ENCODE measurements at regions not wholly inside any gene's neighbourhood (a gene's known extent, or its start where the extent isn't known, plus 50 kb on each side); places are given as distances from the start of the nearest gene placed in this dataset.

DNA sequence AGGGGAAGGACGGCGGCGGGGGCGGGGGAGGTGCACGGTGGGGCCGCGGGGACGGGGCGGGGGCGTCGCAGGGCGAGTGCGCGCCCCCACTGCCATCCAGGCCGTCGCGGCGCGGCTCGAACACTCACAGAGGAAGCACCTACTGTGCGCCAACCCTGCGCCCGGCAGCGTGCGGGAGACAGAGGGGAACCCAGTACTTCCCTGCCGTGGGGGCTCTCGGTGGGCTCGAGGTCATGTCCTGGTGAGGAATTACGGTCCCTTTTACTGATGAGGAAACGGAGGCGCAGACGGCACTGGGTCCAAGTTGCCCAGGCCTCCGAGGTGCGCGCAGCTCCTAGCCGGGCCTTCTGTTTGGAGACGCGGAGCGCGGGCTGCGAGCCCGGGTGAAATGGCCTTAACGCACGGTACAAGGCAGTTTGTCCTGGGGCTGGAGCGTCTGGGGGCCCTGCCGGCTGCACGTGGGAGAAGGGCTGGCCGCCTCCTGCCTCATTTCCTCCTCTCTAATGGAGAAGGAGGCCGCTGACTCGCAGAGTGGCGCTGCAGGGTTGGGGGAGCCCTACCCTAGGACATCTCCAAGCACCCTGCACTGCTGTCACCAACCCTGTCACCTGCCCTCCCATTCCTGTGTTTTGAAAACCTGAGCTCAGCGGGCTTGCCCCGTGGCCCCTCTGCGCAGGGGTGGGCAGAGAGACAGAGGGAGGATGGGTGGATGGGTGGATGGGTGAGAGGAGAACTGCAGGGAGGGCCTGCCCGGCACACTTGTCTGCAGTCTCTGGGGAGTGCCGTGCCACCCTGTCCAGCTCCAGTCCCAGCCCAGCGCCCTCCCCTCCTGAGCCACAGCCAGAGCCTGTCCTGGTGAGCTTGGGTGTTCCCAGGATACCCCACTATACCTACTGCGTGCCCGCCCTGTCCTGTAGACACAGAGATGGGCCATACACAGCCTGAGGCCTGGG lies 106.0 kb downstream of the ADRA2C start:
- H3K27me3 ChIP-seq: peaks cover 48 to 54% (median 51%) of the 10 kb centered on the region in 3 donors
- no peaks in the 10 kb centered on the region for H3K36me3 ChIP-seq
- no peak overlapping the region for H3K27ac ChIP-seq
- no peak for TF ChIP-seq POLR2A (IDR thresholded peaks at IDR 0.05)
- TF ChIP-seq, protein P1, sequence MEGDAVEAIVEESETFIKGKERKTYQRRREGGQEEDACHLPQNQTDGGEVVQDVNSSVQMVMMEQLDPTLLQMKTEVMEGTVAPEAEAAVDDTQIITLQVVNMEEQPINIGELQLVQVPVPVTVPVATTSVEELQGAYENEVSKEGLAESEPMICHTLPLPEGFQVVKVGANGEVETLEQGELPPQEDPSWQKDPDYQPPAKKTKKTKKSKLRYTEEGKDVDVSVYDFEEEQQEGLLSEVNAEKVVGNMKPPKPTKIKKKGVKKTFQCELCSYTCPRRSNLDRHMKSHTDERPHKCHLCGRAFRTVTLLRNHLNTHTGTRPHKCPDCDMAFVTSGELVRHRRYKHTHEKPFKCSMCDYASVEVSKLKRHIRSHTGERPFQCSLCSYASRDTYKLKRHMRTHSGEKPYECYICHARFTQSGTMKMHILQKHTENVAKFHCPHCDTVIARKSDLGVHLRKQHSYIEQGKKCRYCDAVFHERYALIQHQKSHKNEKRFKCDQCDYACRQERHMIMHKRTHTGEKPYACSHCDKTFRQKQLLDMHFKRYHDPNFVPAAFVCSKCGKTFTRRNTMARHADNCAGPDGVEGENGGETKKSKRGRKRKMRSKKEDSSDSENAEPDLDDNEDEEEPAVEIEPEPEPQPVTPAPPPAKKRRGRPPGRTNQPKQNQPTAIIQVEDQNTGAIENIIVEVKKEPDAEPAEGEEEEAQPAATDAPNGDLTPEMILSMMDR (IDR thresholded peaks at IDR 0.05 in 4 of 5, conservative IDR thresholded peaks at IDR 0.05 in 1 of 5): no peak
- DNase-seq: no peak
- in situ Hi-C loops (cut with MboI; ENCODE audit: low sequenced_read_pairs in 4 of 4): no loop called here
- no peaks in the 10 kb centered on the region for H3K4me1 ChIP-seq
- intact Hi-C loops (cut with DNase I; ENCODE audit: low total_unique reads): no loop called here
- ATAC-seq: no peak
- no peak overlapping the region for H3K4me3 ChIP-seq
- no peaks in the 10 kb centered on the region for H3K9me3 ChIP-seq

DNA sequence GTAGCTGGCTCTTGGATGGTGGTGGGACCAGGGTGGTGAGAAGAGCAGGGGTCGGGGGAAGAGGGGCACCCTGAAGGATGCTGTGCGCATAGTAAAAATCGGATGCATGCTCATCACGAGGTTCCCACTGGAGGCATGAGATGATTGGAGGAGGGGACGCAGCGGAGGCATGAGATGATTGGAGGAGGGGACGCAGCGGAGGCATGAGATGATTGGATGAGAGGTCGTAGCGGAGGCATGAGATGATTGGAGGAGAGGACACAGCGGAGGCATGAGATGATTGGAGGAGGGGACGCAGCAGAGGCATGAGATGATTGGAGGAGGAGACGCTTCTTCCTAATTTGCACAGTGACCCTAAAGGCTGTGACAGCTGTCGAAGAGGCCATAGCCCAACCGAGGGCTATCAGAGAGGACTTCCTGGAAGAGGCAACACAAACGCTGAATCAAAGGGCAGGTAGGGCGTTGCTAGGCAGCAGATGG lies 106.7 kb downstream of the ADRA2C start:
- Histone ChIP-seq H3K27ac (no peak overlapping the region), H3K4me3 (no peak overlapping the region), H3K4me1 (no peaks in the 10 kb centered on the region), H3K9me3 (no peaks in the 10 kb centered on the region), H3K36me3 (no peaks in the 10 kb centered on the region), H3K27me3 (peaks cover 55 to 60% (median 56%) of the 10 kb centered on the region in 3 donors)
- no peak for ATAC-seq
- DNase-seq: no peak
- in situ Hi-C loops (cut with MboI; ENCODE audit: low sequenced_read_pairs in 4 of 4) (no loop called here), intact Hi-C loops (cut with DNase I; ENCODE audit: low total_unique reads) (no loop called here)
- TF ChIP-seq, protein P1 (IDR thresholded peaks at IDR 0.05 in 4 of 5, conservative IDR thresholded peaks at IDR 0.05 in 1 of 5): no peak
- no peak for TF ChIP-seq POLR2A (IDR thresholded peaks at IDR 0.05)

DNA sequence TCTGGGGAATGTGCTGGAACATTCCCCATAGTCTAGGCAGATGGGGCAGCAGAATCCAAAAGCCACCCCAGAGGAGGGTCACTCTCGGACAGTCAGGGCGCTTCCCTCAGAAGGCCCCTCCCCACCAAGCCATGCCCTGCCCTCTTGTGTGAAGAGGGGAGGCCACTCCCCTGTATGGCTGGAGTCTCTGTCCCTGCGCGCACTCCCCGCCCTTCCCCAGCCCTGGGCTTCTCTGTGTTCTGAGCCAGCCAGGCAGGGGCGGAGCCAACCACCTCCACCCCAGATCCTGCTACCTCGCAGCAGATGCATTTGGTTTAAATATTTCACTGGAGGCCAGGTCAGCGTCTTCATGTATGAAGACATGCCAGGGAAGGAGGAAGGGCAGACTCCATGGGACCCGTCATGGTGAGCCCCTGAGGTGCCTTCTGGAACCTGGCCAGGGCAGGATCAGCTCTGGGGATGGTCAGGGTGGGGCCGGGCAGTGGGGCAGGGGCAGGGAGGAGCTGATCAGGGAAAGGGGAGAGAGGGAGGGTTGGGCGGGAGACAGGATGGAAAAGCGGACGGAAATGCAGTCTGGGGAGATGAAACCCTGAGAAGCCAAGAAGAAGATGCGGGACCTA lies 107.3 kb downstream of the ADRA2C start:
- no peak for TF ChIP-seq POLR2A (IDR thresholded peaks at IDR 0.05)
- Histone ChIP-seq H3K4me1 (no peaks in the 10 kb centered on the region), H3K4me3 (no peak overlapping the region), H3K27me3 (peaks cover 60 to 66% (median 62%) of the 10 kb centered on the region in 3 donors), H3K27ac (no peak overlapping the region), H3K36me3 (no peaks in the 10 kb centered on the region), H3K9me3 (no peaks in the 10 kb centered on the region)
- in situ Hi-C loops (cut with MboI; ENCODE audit: low sequenced_read_pairs in 4 of 4) (no loop called here), intact Hi-C loops (cut with DNase I; ENCODE audit: low total_unique reads) (no loop called here)
- DNase-seq: no peak
- ATAC-seq: no peak

DNA sequence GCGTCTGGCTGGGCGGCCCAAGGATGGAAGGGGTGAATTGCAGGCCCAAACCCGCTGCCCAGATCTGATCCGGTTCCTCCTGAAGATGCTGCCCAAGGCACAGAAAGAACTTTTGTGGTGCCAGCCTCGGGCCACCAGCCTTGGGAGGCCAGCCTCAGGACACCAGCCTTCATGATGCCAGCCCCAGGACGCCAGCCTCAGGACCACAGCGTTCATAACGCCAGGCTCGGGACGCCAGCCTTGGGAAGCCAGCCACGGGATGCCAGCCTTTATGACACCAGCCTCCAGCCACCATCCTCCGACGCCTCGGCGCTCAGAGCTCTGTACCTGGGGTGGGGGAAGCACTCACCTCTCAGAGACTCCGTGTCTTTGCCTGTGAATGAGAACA lies 107.8 kb downstream of the ADRA2C start:
- no peaks in the 10 kb centered on the region for H3K4me1 ChIP-seq
- TF ChIP-seq, protein P1 (IDR thresholded peaks at IDR 0.05 in 4 of 5, conservative IDR thresholded peaks at IDR 0.05 in 1 of 5): no peak
- TF ChIP-seq POLR2A (IDR thresholded peaks at IDR 0.05): no peak
- no peak for ATAC-seq
- H3K27me3 ChIP-seq: peaks cover 63 to 68% (median 67%) of the 10 kb centered on the region in 3 donors
- DNase-seq: no peak
- H3K27ac ChIP-seq: no peak overlapping the region
- H3K4me3 ChIP-seq: no peak overlapping the region
- no peaks in the 10 kb centered on the region for H3K36me3 ChIP-seq
- in situ Hi-C loops (cut with MboI; ENCODE audit: low sequenced_read_pairs in 4 of 4): no loop called here
- intact Hi-C loops (cut with DNase I; ENCODE audit: low total_unique reads): no loop called here
- no peaks in the 10 kb centered on the region for H3K9me3 ChIP-seq

DNA sequence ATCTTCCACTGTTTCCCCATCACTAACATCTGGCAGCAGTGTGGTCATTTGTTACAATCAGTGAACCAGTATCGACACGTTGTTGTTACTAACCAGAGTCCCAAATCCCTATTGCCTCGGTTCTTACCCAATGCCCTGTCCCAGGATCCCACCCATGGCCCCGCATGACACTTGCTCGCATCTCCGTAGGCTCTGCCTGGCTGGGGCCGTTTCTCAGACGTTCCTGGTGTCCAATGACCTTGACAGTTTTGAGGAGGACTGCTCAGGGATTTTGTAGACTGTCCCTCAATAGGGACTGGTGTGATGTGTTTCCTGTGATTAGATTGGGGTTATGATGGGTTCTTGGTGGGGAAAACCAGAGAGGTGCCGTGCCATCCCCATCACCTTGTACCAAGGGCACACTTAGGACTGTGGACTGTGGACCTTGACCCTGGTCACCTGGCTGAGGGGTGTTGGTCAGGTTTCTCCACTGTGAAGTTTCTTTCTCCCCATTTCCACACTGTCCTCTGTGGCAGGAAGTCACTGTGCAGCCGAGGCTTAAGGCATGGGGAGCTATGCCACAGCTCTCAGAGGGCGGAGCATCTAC lies 108.4 kb downstream of the ADRA2C start:
- Histone ChIP-seq H3K36me3 (no peaks in the 10 kb centered on the region), H3K9me3 (no peaks in the 10 kb centered on the region), H3K4me3 (no peak overlapping the region), H3K4me1 (peaks cover 0 to 3% of the 10 kb centered on the region in 2 donors), H3K27ac (no peak overlapping the region), H3K27me3 (peaks cover 69 to 73% (median 73%) of the 10 kb centered on the region in 3 donors)
- intact Hi-C loops (cut with DNase I; ENCODE audit: low total_unique reads) (no loop called here), in situ Hi-C loops (cut with MboI; ENCODE audit: low sequenced_read_pairs in 4 of 4) (no loop called here)
- no peak for ATAC-seq
- TF ChIP-seq POLR2A (IDR thresholded peaks at IDR 0.05): no peak
- TF ChIP-seq, protein P1 (IDR thresholded peaks at IDR 0.05 in 4 of 5, conservative IDR thresholded peaks at IDR 0.05 in 1 of 5): no peak
- no peak for DNase-seq

Measured in gastrocnemius medialis (tissue), 4 donors.